ENCODE measurements at regions not wholly inside any gene's neighbourhood (a gene's known extent, or its start where the extent isn't known, plus 50 kb on each side); places are given as distances from the start of the nearest gene placed in this dataset.

DNA sequence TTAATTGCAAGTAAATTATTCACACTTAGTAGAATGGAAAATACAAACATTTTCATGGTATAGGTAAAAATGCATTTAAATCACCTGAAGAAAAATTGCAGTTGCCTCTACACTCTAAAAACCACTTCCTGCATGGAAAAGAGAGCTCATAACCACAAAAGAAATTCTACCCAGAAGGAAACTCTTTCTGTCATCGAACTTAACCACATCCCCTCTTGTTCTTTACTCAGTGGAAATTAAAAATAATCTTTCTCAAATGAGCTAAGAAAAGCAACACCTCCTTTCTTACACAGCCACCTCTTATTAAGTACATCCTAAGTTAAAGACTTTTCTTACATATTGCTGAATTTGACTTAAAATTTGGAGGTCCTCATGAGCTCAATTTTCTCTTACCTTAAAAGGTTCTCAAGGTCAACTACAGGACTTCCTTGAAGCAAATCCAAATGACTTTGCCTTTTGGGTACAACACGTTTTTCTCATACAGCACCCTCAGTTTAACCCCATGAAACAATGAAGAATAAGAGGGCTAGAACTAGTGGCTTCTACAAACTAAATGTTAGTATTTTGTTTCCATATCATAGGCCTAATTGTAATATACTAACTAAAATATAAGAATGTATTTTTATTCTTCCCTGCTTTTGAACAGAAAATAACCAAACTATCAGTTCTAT lies 109.1 kb upstream of the CRIM1 start:
- WGBS, 2 donors: 14 to 47% methylated on average over 2 of the region's 2 CpGs
- no peak for ATAC-seq (ENCODE audit: insufficient read depth, low FRiP score)
- peaks cover 0 to 4% (median 0%) of the 10 kb centered on the region in 3 donors for H3K27me3 ChIP-seq (ENCODE audit: control insufficient read depth in 3 of 3, insufficient read depth in 3 of 3, low read length in 2 of 3)

GRCh38 chr2:36245651-36246050 lies 109.9 kb upstream of the CRIM1 start:
- no peak overlapping the region for H3K27ac ChIP-seq (ENCODE audit: low read depth in 1 of 2, low read length in 1 of 2)
- H3K4me3 ChIP-seq: no peak overlapping the region
- H3K9me3 ChIP-seq (ENCODE audit: control insufficient read depth in 4 of 4, insufficient read depth in 3 of 4, low read length in 3 of 4): peaks cover 0 to 3% (median 0%) of the 10 kb centered on the region in 4 donors
- peaks cover 0 to 2% (median 0%) of the 10 kb centered on the region in 5 donors for H3K4me1 ChIP-seq (ENCODE audit: control insufficient read depth in 5 of 5, insufficient read depth in 5 of 5, low read length in 5 of 5)
- DNase-seq (no peak), ATAC-seq (ENCODE audit: insufficient read depth, low FRiP score) (no peak)
- WGBS, 2 donors: 32 to 43% methylated on average over 2 of the region's 2 CpGs
- H3K27me3 ChIP-seq (ENCODE audit: control insufficient read depth in 3 of 3, insufficient read depth in 3 of 3, low read length in 2 of 3): peaks cover 0 to 4% (median 0%) of the 10 kb centered on the region in 3 donors
- TF ChIP-seq, protein P1, sequence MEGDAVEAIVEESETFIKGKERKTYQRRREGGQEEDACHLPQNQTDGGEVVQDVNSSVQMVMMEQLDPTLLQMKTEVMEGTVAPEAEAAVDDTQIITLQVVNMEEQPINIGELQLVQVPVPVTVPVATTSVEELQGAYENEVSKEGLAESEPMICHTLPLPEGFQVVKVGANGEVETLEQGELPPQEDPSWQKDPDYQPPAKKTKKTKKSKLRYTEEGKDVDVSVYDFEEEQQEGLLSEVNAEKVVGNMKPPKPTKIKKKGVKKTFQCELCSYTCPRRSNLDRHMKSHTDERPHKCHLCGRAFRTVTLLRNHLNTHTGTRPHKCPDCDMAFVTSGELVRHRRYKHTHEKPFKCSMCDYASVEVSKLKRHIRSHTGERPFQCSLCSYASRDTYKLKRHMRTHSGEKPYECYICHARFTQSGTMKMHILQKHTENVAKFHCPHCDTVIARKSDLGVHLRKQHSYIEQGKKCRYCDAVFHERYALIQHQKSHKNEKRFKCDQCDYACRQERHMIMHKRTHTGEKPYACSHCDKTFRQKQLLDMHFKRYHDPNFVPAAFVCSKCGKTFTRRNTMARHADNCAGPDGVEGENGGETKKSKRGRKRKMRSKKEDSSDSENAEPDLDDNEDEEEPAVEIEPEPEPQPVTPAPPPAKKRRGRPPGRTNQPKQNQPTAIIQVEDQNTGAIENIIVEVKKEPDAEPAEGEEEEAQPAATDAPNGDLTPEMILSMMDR (IDR thresholded peaks at IDR 0.05; ENCODE audit: control extremely low read depth, extremely low read depth): no peak
- no peak overlapping the region for H3K9ac ChIP-seq (ENCODE audit: insufficient read depth in 1 of 2, low read length in 2 of 2)
- no peaks in the 10 kb centered on the region for H3K36me3 ChIP-seq (ENCODE audit: control insufficient read depth in 4 of 4, insufficient read depth in 4 of 4, low read length in 4 of 4)

More for the DNA sequence above, 109.1 kb upstream of the CRIM1 start:
- no peak overlapping the region for H3K9ac ChIP-seq (ENCODE audit: insufficient read depth in 1 of 2, low read length in 2 of 2)
- H3K36me3 ChIP-seq (ENCODE audit: control insufficient read depth in 4 of 4, insufficient read depth in 4 of 4, low read length in 4 of 4): no peaks in the 10 kb centered on the region
- TF ChIP-seq, protein P1 (IDR thresholded peaks at IDR 0.05; ENCODE audit: control extremely low read depth, extremely low read depth): no peak
- H3K4me1 ChIP-seq (ENCODE audit: control insufficient read depth in 5 of 5, insufficient read depth in 5 of 5, low read length in 5 of 5): no peaks in the 10 kb centered on the region
- H3K9me3 ChIP-seq (ENCODE audit: control insufficient read depth in 4 of 4, insufficient read depth in 3 of 4, low read length in 3 of 4): peaks cover 0 to 3% (median 0%) of the 10 kb centered on the region in 4 donors
- no peak overlapping the region for H3K27ac ChIP-seq (ENCODE audit: low read depth in 1 of 2, low read length in 1 of 2)
- no peak overlapping the region for H3K4me3 ChIP-seq
- no peak for DNase-seq

GRCh38 chr2:36238106-36238505 lies 117.5 kb upstream of the CRIM1 start:
- H3K9ac ChIP-seq (ENCODE audit: insufficient read depth in 1 of 2, low read length in 2 of 2): no peak overlapping the region
- H3K9me3 ChIP-seq (ENCODE audit: control insufficient read depth in 4 of 4, insufficient read depth in 3 of 4, low read length in 3 of 4): no peaks in the 10 kb centered on the region
- 60 to 62% methylated on average over 6 of the region's 6 CpGs for WGBS, 2 donors
- TF ChIP-seq, protein P1 (IDR thresholded peaks at IDR 0.05; ENCODE audit: control extremely low read depth, extremely low read depth): no peak
- peaks cover 0 to 2% (median 0%) of the 10 kb centered on the region in 5 donors for H3K4me1 ChIP-seq (ENCODE audit: control insufficient read depth in 5 of 5, insufficient read depth in 5 of 5, low read length in 5 of 5)
- H3K4me3 ChIP-seq: no peak overlapping the region
- H3K27me3 ChIP-seq (ENCODE audit: control insufficient read depth in 3 of 3, insufficient read depth in 3 of 3, low read length in 2 of 3): peaks cover 0 to 4% (median 0%) of the 10 kb centered on the region in 3 donors
- ATAC-seq (ENCODE audit: insufficient read depth, low FRiP score): no peak
- no peaks in the 10 kb centered on the region for H3K36me3 ChIP-seq (ENCODE audit: control insufficient read depth in 4 of 4, insufficient read depth in 4 of 4, low read length in 4 of 4)
- no peak for DNase-seq
- no peak overlapping the region for H3K27ac ChIP-seq (ENCODE audit: low read depth in 1 of 2, low read length in 1 of 2)

- DNase-seq (no peak), ATAC-seq (ENCODE audit: insufficient read depth, low FRiP score) (no peak)
- Histone ChIP-seq H3K9ac (ENCODE audit: insufficient read depth in 1 of 2, low read length in 2 of 2) (no peak overlapping the region), H3K27me3 (ENCODE audit: control insufficient read depth in 3 of 3, insufficient read depth in 3 of 3, low read length in 2 of 3) (no peaks in the 10 kb centered on the region), H3K4me1 (ENCODE audit: control insufficient read depth in 5 of 5, insufficient read depth in 5 of 5, low read length in 5 of 5) (peaks cover 0 to under 1% (median 0%) of the 10 kb centered on the region in 5 donors), H3K4me3 (no peak overlapping the region), H3K9me3 (ENCODE audit: control insufficient read depth in 4 of 4, insufficient read depth in 3 of 4, low read length in 3 of 4) (no peaks in the 10 kb centered on the region), H3K27ac (ENCODE audit: low read depth in 1 of 2, low read length in 1 of 2) (no peak overlapping the region), H3K36me3 (ENCODE audit: control insufficient read depth in 4 of 4, insufficient read depth in 4 of 4, low read length in 4 of 4) (no peaks in the 10 kb centered on the region)
- TF ChIP-seq, protein P1 (IDR thresholded peaks at IDR 0.05; ENCODE audit: control extremely low read depth, extremely low read depth): no peak
Measured at GRCh38 chr2:36235882-36236281, 119.7 kb upstream of the CRIM1 start.

Measured in lung (tissue), 11 donors.